Activated CD4-positive, alpha-beta T cell treated with anti-CD3 and anti-CD28 coated beads for 4 hours (primary cell): ENCODE measurements at regions not wholly inside any gene's neighbourhood (a gene's known extent, or its start where the extent isn't known, plus 50 kb on each side); places are given as distances from the start of the nearest gene placed in this dataset.

Source experiments
- DNase-seq, 2 donors: peaks; one replicate each; pipeline ENCODE4 v3.0.0-alpha.2; 2020

DNA sequence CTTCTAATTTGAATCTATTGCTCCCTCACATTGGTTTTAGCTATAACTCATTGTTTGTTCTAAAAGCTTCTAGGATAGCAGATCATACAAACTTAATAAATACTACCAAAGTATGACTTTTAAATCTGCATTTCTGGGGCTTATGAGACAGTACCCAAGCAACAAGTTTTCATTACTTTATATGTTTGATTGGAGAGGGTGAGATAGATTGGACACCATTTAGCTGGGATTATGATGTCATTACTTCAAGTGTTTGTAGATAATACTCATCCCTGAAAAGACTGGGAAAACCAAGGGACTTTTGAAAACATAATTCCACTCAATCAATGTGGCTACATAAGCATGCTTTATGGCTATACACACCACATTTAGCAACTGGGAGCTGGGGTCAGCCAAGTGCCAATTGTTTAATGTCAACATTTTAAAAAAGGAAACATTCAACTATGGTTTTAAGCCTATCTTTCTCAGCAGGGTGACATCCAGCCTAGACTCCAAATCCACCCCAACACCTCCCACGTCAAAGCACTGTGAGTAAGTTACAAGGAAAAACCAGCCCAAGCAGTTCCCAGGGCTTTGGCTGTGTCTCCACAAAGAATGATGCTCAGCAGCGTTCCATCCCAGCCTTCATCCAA lies 119.9 kb downstream of the ETAA1 start:
- DNase-seq = no peak

DNA sequence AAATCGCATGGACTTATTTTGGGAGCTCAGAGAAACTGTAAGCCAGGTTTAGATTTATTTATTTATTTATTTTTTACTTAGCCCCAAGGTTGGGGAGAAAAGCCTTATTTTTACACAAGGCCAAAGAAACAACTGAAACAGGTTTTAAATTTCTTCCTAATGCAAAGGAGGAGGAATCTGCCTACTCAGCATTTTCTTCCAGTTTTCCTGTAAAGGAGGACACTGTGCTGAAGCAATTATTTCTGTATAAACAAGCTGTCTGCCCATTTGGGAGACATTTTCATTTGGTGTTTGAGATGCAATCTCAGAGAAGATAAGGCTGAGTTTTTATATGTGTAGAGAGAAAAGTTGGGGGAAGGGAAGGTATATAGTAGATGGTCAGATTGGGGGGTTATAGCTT lies 125.0 kb downstream of the ETAA1 start:
- no peak for DNase-seq

GRCh38 chr2:67524213-67524612 lies 127.1 kb downstream of the ETAA1 start:
- no peak for DNase-seq

- DNase-seq = no peak
Measured at GRCh38 chr2:67524777-67525176, 127.6 kb downstream of the ETAA1 start.

DNA sequence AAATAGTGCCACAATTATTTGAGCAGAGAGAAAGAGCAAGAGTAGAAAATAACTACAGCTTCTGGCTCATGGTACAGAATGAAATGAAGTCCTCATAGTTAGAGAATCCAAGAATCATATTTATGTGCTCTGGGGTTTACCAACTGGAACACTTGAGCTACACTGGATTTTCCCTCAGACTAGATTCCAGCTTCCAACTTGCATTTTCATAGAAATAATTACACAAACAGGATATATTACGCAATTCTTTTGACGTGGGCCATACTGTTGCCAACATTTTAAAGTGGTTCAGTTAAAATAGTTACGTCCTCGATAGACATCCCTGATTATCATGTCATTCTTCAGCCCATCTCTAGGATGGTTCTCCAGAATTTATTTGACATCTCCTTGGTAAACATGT lies 129.2 kb downstream of the ETAA1 start:
- no peak for DNase-seq

DNA sequence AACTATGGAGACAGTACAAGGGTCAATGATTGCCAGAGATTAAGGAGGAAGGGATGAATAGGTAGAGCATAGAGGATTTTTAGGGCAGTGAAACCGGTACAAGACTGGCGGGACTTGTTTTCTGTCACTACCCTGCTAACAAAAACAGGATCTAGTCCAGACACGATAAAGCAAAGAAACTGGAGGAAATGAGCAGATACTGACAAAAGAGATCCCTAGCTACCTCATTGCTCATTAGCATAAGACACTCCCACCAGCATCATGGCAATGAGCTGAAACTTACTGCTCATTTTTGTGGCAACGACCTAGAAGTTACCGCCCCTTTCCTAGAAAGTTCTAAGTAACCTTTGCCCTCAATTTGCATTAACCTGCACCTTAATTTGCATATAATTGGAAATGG lies 131.2 kb downstream of the ETAA1 start:
- no peak for DNase-seq

DNA sequence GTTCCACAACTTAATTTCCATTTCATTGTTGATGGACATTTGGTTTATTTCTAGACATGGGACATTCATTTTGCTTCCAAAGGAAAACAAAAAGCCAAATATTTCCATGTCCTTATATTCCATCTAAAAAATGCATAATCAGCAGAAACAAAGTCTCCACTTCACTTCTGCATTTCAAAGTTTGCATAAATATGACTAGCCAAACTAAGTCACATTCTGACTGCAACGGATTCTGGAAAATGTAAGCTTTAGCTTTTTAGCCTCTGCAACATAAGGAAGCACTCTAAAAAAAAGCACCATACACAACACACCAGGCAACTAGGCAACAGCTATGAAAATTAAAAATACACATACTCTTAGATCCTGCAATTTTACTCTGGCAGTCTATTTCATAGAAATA lies 135.3 kb downstream of the ETAA1 start:
- no peak for DNase-seq

GRCh38 chr2:67534745-67535144 lies 137.6 kb downstream of the ETAA1 start:
- DNase-seq = no peak

DNA sequence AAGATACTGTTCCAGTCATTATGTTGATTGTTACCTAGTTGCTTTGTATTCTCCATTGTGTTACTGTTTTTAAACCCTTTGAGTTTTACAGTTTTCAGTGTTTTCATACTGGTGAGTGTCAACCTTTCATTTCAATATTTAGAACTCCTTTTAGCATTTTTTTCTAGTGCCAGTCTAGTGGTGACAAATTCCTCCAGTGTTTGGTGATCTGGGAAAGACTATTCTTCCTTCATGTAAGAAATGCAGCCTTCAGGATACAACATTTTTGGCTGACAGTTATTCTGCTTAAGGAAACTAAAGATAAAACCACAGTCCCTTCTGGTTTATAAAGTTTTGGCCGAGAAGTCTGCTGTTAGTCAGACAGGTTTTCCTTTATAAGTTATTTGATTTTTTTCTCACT lies 143.8 kb downstream of the ETAA1 start:
- no peak for DNase-seq

DNA sequence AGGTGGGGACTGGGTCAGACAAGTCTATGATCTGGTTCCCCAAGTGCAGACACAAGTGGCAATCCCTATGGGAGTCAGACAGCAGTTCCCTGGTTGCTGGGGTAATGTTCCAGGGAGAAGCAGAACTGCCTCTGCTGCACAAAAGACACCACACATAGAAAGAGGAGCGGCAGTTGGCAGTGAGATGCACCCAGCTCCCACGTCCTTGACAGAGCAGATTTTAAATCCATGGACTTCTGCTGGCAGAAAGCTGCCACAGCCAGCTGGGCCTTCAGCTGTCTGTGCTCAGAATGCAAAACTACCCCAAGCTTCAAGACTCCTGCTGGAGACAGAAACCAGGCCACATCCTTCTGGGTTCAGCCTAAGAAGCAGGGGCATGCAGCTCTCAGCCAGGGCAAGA lies 147.2 kb downstream of the ETAA1 start:
- no peak for DNase-seq

DNA sequence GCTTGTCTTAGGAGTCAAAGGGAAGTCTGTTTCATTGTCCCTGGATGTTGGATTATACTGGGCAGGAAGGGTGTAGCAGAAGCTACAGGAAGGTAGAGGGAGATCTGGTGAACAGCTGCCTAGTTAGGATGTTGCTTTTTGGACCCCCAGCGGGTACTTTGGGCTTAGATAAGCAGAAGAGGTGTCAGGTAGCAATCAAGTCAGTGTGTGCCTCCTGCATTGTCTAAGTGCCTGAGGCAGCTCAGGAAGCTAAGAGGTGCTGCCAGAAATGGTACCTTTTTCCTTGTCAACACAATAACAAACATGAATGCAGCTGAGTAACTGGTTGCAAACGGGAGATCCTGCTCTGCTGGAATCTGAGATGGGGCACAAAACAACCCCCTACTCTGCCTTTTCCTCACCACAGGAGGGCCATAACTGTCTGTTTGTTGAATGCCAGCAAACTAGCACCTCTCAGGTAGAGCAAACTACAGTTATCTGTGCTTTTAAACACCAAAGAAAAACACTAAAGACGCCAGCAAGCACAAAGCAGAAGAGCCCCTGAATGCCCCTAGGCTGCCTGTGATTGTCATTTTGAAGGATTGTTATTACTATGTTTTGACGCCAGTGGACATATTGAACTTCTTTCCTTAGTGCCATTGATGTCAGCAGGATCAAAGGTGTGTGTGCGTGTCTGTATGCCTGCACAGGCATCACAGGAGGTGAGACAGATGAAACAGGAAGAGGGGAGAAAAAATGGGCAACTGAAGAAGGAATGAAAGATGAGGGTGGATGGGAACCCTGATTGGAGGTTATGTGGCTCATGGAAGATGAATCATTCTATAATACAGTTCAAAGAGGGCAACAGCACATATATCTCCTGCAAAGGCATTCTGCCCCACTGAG lies 151.4 kb downstream of the ETAA1 start:
- DNase-seq = no peak

- DNase-seq = no peak
Measured at GRCh38 chr2:67559156-67559555, 162.0 kb downstream of the ETAA1 start.

DNA sequence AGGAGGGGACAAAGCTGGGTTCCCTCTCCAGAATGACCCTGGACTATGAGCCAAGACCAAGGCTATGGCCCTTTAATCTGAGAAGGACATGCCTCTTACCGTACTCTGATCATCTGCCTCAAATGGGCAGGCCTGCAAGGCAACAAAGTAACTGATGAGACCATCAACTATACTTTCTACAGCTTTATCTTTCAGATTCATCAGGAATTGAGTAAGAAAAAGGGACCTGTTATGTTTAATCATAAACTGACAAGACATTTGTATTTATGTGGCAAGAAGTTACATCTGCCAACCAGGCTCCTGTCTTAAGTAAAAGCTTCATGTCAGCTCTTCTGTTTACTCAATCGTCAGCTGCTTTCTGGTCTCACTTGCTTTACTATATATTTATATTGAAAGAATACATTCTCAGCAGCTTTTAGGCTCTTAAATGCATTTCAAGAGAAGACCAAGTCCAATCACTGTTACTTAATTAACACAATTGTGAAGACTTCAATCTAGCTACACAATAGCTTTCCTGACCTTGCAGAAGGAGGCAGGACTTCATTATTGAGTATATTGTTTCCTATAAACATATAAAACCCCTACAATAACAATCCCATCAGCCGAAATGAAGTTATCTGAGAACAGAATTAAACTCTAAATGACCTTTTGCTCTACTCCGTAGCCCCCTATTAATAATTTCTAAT lies 163.8 kb downstream of the ETAA1 start:
- DNase-seq = no peak

DNA sequence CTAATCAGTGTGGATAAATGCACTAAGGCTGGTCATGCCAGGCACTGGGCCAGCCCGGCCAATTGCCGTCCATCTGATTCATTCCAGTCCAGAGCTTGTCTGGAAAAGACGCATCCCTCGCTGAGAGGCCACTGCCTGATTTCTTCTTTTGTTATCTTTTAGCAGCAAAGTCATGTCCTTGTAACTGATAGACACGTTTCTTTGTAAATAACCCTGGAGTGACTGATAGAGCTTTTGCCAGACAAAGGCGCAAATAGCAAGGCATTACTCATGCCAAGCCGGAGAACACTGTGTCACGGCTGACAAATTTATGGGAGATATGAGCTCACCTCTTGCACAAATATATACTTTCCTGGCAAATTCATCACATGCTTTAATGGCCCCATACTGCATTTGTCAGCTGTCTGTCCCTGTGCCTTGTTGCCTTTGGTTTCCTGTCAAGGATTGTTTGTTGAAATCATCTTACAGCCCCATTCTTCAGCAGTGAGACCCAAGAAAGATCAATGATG lies 164.4 kb downstream of the ETAA1 start:
- DNase-seq = no peak

GRCh38 chr2:67564076-67564475 lies 166.9 kb downstream of the ETAA1 start:
- no peak for DNase-seq

- DNase-seq = no peak
Measured at GRCh38 chr2:67564626-67565025, 167.5 kb downstream of the ETAA1 start.

DNA sequence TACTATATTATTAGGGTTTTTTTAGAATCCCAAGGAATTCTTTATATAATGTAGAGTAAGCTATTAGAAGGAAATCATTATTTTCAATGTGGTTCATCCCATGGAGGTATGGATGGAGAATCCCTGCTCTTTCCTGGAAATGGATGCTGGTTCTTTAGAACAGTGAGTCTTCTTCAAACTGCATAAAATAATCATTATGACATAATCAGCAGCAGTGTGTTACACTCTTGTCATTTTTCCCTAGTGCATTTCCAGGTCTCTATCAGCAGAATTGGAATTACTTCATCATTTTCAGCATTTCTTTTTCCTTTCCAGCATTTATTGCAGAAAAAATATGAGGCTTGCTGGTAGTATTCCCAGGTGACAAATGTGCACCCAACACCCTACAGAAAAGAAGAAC lies 168.1 kb downstream of the ETAA1 start:
- no peak for DNase-seq

DNA sequence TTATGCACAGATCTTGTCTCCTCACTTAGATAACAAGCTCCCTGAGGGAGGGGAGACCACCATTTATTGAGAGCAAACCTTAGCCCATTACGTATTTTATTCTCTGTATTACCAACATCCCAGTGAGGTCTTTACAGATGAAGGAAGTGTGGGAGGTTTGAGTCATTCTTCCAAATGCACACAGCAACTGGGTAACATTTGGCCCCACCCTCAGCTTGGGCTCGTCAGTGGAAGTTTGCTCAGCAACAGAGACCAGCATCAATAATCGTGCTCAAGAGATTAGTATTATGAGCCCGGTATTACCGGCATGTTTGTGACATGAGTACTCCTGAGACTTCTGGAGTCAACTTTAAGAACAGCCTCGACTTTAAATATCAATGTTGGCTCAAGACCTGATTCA lies 168.6 kb downstream of the ETAA1 start:
- DNase-seq = no peak

DNA sequence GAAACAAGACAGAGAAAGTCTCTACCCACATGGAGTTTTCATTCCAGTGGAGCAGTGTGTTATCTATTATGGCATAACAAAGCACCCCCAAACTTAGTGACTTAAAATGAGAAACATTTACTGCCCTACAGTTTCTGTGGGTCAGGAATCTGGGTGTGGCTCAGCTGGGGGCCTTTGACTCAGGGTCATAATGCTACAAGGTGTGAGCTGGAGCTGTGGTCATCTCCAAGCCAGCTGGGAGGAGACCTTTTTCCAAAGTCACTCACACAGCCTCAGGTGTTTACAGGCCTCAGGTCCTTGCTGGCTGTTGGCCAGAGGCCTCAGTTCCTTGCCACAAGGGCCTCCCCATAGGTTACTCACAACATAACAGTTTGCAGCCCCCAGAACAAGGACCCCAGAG lies 169.2 kb downstream of the ETAA1 start:
- DNase-seq = no peak

- no peak for DNase-seq
Measured at GRCh38 chr2:67566958-67567635, 170.0 kb downstream of the ETAA1 start.

- DNase-seq = no peak
Measured at GRCh38 chr2:67567886-67568285, 170.8 kb downstream of the ETAA1 start.

DNA sequence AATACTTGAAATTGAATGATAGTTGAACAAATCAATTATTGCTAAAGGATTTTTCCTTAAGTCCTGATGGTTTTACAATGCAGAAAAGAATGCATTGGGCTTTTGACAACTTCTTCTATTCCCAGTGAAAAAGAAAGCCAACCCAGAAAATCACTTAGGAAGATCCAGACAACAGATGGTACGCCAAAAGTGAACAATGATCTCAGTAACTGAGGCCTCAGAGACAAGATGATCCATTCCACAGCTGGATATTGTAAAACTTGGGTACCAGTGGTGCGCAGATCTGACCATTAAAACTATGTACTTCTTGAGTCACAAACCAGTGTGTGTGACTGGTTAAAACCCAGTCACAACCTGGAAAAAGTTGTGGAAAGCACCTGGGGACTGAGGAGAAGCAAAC lies 173.5 kb downstream of the ETAA1 start:
- DNase-seq = no peak
